ENCODE measurements at regions not wholly inside any gene's neighbourhood (a gene's known extent, or its start where the extent isn't known, plus 50 kb on each side); places are given as distances from the start of the nearest gene placed in this dataset.

- TF ChIP-seq EZH2 (optimal IDR thresholded peaks at IDR 0.05; ENCODE audit: low read depth, low read length) (no peak), CTCF (IDR thresholded peaks at IDR 0.05; ENCODE audit: low read length) (no peak)
Observed at GRCh38 chr11:90629229-90629806, 406.5 kb upstream of the CHORDC1 start.
